SK-N-SH (cell line): ENCODE measurements at regions not wholly inside any gene's neighbourhood (a gene's known extent, or its start where the extent isn't known, plus 50 kb on each side); places are given as distances from the start of the nearest gene placed in this dataset.

Source experiments
- CTCF ChIA-PET: fragments of 300-600, 350-600 bp; formaldehyde crosslinking; extraction: SDS; loops from one replicate; lab custom pipeline; 2021; lab: Yijun Ruan, JAX
- POLR2A ChIA-PET: fragments of 350-600 bp; sonication (Branson Sonifier 250); formaldehyde crosslinking; extraction: SDS; loops from one replicate; lab custom pipeline; 2020; ENCODE audit warnings: antibody characterized with exemption, inconsistent platforms; lab: Yijun Ruan, JAX
- DNase-seq: peaks from one replicate; pipeline ENCODE4 v3.0.0; 2012
- H2AFZ ChIP-seq: fragments of 200-600 bp; sonication (generic); 2 replicates; pipeline ENCODE4 v1.8.1; 2016; ENCODE audit warnings: antibody characterized with exemption, mild to moderate bottlenecking, low read depth
- H3F3A ChIP-seq: fragments of 200-600 bp; sonication (generic); replicated peaks from 2 replicates; pipeline ENCODE3; 2016; ENCODE audit warnings: antibody characterized with exemption, mild to moderate bottlenecking; ENCODE audit not compliant: insufficient read depth
- H3K27ac ChIP-seq, 2 experiments: fragments of 200-500 bp in 1 of 2; fragments of 200-600 bp in 1 of 2; sonication (Bioruptor generic) in 1 of 2; sonication (generic), shearing (Covaris generic) in 1 of 2; 2 replicates each; pipeline versions ENCODE4 v1.5.1 to v1.6.1; 2014 to 2016; ENCODE audit warnings: low read depth in 2 of 2, inconsistent platforms in 1 of 2, low read length in 1 of 2, mild to moderate bottlenecking in 1 of 2, mixed read lengths in 1 of 2
- H3K27me3 ChIP-seq: fragments of 200-600 bp; sonication (generic), shearing (Covaris generic); 2 replicates; pipeline ENCODE4 v1.6.1; 2016; ENCODE audit warnings: mixed run types; ENCODE audit not compliant: insufficient read depth
- H3K36me3 ChIP-seq, 2 experiments: fragments of 200-500 bp in 1 of 2; fragments of 200-600 bp in 1 of 2; sonication (Bioruptor generic) in 1 of 2; sonication (generic) in 1 of 2; replicated peaks in 1 of 2; 2 replicates each; pipeline versions ENCODE3 to v1.5.1; 2014 to 2016; ENCODE audit warnings: low read length in 1 of 2, mild to moderate bottlenecking in 1 of 2; ENCODE audit not compliant: insufficient read depth in 2 of 2, control insufficient read depth in 1 of 2
- H3K4me1 ChIP-seq, 2 experiments: fragments of 200-500 bp in 1 of 2; fragments of 200-600 bp in 1 of 2; sonication (Bioruptor generic) in 1 of 2; sonication (generic), shearing (Covaris generic) in 1 of 2; 2 replicates each; pipeline versions ENCODE4 v1.5.1 to v1.6.1; 2014 to 2016; ENCODE audit warnings: low read depth in 1 of 2, low read length in 1 of 2, mixed run types in 1 of 2; ENCODE audit not compliant: insufficient read depth in 2 of 2, control insufficient read depth in 1 of 2
- H3K4me2 ChIP-seq: fragments of 200-600 bp; sonication (generic), shearing (Covaris generic); 2 replicates; pipeline ENCODE4 v1.6.1; 2017; ENCODE audit warnings: mixed run types
- H3K4me3 ChIP-seq, 2 experiments: fragments of 200-500 bp in 1 of 2; fragments of 200-600 bp in 1 of 2; sonication (Bioruptor generic) in 1 of 2; sonication (generic), shearing (Covaris generic) in 1 of 2; 2 replicates each; pipeline versions ENCODE4 v1.5.1 to v1.8.1; 2014 to 2016; ENCODE audit warnings: low read depth in 2 of 2, inconsistent platforms in 1 of 2, low read length in 1 of 2, mild to moderate bottlenecking in 1 of 2, mixed read lengths in 1 of 2, moderate library complexity in 1 of 2
- H3K79me2 ChIP-seq: fragments of 200-600 bp; sonication (generic); 2 replicates; pipeline ENCODE4 v1.8.1; 2017; ENCODE audit warnings: mild to moderate bottlenecking; ENCODE audit not compliant: insufficient read depth
- H3K9ac ChIP-seq: fragments of 200-600 bp; sonication (generic); 2 replicates; pipeline ENCODE4 v1.6.1; 2017; ENCODE audit warnings: mixed run types
- H3K9me2 ChIP-seq: fragments of 200-600 bp; sonication (generic); 2 replicates; pipeline ENCODE4 v1.6.1; 2017; ENCODE audit warnings: mixed run types
- H3K9me3 ChIP-seq: fragments of 200-600 bp; sonication (generic); 2 replicates; pipeline ENCODE4 v1.6.1; 2017; ENCODE audit warnings: mixed run types, mild to moderate bottlenecking, moderate library complexity
- H4K20me1 ChIP-seq: fragments of 200-600 bp; sonication (generic); 2 replicates; pipeline ENCODE4 v1.6.1; 2017; ENCODE audit warnings: mild to moderate bottlenecking, mixed run types; ENCODE audit not compliant: insufficient read depth
- EP300 ChIP-seq, 2 experiments: IDR thresholded peaks; 2 replicates each; pipeline versions ENCODE4 v1.4.0 to v1.6.1; 2012; ENCODE audit warnings: borderline replicate concordance in 1 of 2, low read depth in 1 of 2, low read length in 1 of 2
- FOSL2 ChIP-seq: IDR thresholded peaks from 2 replicates; pipeline ENCODE4 v1.4.0; 2012; ENCODE audit warnings: low read depth, mild to moderate bottlenecking, moderate library complexity, borderline replicate concordance
- FOXJ3 ChIP-seq: sonication (generic); formaldehyde crosslinking; IDR thresholded peaks from 2 replicates; pipeline ENCODE4 v1.5.1; 2020; ENCODE audit warnings: mild to moderate bottlenecking, missing genetic modification reagents
- FOXM1 ChIP-seq: IDR thresholded peaks from 2 replicates; pipeline ENCODE4 v1.4.0; 2012; ENCODE audit warnings: low read depth, mild to moderate bottlenecking
- MEF2A ChIP-seq: IDR thresholded peaks from 2 replicates; pipeline ENCODE4 v1.4.0; 2012; ENCODE audit warnings: low read depth, borderline replicate concordance
- NFIC ChIP-seq: IDR thresholded peaks from 2 replicates; pipeline ENCODE4 v1.4.0; 2012; ENCODE audit warnings: borderline replicate concordance
- POLR2AphosphoS5 ChIP-seq: IDR thresholded peaks from 2 replicates; pipeline ENCODE4 v1.6.1; 2012; ENCODE audit warnings: low read depth, low read length
- RCOR1 ChIP-seq: fragments of 150-350 bp; IDR thresholded peaks from 2 replicates; pipeline ENCODE4 v1.6.1; 2017; ENCODE audit warnings: antibody characterized with exemption, low read length
- SIN3A ChIP-seq: IDR thresholded peaks from 2 replicates; pipeline ENCODE4 v1.6.1; 2012; ENCODE audit warnings: low read depth, mild to moderate bottlenecking, low read length, moderate library complexity, borderline replicate concordance
- SMC3 ChIP-seq: IDR thresholded peaks from 2 replicates; pipeline ENCODE4 v1.6.1; 2012; ENCODE audit warnings: low read depth, low read length, improper control_type of control experiment
- TCF12 ChIP-seq: IDR thresholded peaks from 2 replicates; pipeline ENCODE4 v1.4.0; 2012
- USF1 ChIP-seq: IDR thresholded peaks from 2 replicates; pipeline ENCODE4 v1.4.0; 2012; ENCODE audit warnings: low read depth, borderline replicate concordance
- YY1 ChIP-seq: IDR thresholded peaks from 2 replicates; pipeline ENCODE4 v1.4.0; 2012; ENCODE audit warnings: low read depth, mild to moderate bottlenecking
- WGBS: methylation state at CpG from one replicate; pipeline ENCODE4 v1.1.6; 2017; ENCODE audit warnings: low lambda C conversion rate; 5-methylcytosine and 5-hydroxymethylcytosine counted together
- TF ChIP-seq, protein P1 (sequence below): fragments of 200-600 bp; sonication (generic); IDR thresholded peaks from 2 replicates; pipeline ENCODE4 v1.6.1; 2017; ENCODE audit warnings: antibody characterized with exemption, mild to moderate bottlenecking, moderate library complexity

- TF ChIP-seq, protein P1, sequence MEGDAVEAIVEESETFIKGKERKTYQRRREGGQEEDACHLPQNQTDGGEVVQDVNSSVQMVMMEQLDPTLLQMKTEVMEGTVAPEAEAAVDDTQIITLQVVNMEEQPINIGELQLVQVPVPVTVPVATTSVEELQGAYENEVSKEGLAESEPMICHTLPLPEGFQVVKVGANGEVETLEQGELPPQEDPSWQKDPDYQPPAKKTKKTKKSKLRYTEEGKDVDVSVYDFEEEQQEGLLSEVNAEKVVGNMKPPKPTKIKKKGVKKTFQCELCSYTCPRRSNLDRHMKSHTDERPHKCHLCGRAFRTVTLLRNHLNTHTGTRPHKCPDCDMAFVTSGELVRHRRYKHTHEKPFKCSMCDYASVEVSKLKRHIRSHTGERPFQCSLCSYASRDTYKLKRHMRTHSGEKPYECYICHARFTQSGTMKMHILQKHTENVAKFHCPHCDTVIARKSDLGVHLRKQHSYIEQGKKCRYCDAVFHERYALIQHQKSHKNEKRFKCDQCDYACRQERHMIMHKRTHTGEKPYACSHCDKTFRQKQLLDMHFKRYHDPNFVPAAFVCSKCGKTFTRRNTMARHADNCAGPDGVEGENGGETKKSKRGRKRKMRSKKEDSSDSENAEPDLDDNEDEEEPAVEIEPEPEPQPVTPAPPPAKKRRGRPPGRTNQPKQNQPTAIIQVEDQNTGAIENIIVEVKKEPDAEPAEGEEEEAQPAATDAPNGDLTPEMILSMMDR, result no peak
- TF ChIP-seq POLR2AphosphoS5 (no peak), YY1 (no peak)
Measured at GRCh38 chr10:10627414-10627813, 390.3 kb upstream of the CELF2 start (continued).

DNA sequence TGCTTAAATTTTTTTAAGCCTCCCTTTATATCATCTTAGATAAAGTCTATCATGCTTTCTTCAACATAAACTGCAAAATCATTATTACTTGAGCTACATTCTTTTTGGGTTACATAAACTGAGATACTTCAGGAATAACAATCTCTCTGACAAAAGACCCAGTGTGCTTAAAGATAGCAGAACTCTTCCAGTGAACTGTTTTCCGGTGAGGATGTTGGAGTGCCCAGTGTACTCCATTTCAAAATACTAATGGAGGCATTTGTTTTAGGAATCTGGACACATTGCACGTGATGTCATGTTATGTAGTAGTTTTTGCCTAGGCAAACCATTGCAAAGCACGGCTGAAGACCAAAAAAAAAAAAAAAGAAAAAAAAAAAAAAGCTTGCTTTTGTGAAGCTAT, 388.2 kb upstream of the CELF2 start:
- H2AFZ ChIP-seq, result no peak overlapping the region
- no peaks in the 10 kb centered on the region for H3K9me2 ChIP-seq
- no peaks in the 10 kb centered on the region for H3K4me1 ChIP-seq
- H3K36me3 ChIP-seq, result no peaks in the 10 kb centered on the region
- TF ChIP-seq SIN3A, result no peak
- TF ChIP-seq YY1, result no peak
- no peak for TF ChIP-seq FOXJ3 (CRISPR knock-in tag)
- no peak overlapping the region for H3K4me3 ChIP-seq
- no peak overlapping the region for H3K4me2 ChIP-seq
- POLR2A ChIA-PET, result no interaction called here
- no peaks in the 10 kb centered on the region for H3K27me3 ChIP-seq
- H3K9ac ChIP-seq, result no peak overlapping the region
- H4K20me1 ChIP-seq, result no peaks in the 10 kb centered on the region
- DNase-seq, result no peak
- no peaks in the 10 kb centered on the region for H3F3A ChIP-seq
- CTCF ChIA-PET, result no interaction called here
- H3K27ac ChIP-seq, result no peak overlapping the region
- WGBS, result 16% methylated on average over 3 of the region's 3 CpGs
- no peaks in the 10 kb centered on the region for H3K79me2 ChIP-seq
- peaks cover 3% of the 10 kb centered on the region; the same call in 1 of the 2 replicates for H3K9me3 ChIP-seq

DNA sequence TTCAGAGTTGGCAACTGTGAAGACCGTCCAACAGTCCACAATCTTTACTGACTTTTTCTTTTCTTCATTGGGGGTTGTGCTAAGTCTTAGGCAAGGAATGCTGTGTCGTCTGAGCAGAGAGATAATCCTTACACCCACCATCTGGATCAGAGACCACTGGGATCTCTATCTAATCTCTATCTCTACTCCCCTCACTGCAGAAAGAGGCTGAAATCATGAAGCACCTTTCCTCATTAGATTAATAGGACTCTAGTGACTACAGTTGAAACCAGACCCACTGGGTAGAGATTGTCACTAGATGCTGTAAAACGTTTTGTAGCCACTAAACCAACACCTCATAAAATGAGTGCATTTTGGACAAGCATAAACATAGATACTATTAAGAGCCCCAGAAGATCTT, 387.4 kb upstream of the CELF2 start:
- no peak overlapping the region for H2AFZ ChIP-seq
- H3K9me3 ChIP-seq, result peaks cover 3% of the 10 kb centered on the region; the same call in 1 of the 2 replicates
- no peak overlapping the region for H3K27ac ChIP-seq
- no peak overlapping the region for H3K4me3 ChIP-seq
- WGBS, result 13% methylated on average over 3 of the region's 3 CpGs
- H3F3A ChIP-seq, result no peaks in the 10 kb centered on the region
- no peak overlapping the region for H3K4me2 ChIP-seq
- CTCF ChIA-PET, result no interaction called here
- H3K9ac ChIP-seq, result no peak overlapping the region
- H3K27me3 ChIP-seq, result no peaks in the 10 kb centered on the region
- H3K4me1 ChIP-seq, result no peaks in the 10 kb centered on the region
- no peaks in the 10 kb centered on the region for H3K79me2 ChIP-seq
- DNase-seq, result no peak
- TF ChIP-seq TCF12 (no peak), MEF2A (no peak), FOSL2 (no peak), RCOR1 (no peak), EP300 (IDR thresholded peaks at IDR 0.05; ENCODE audit: borderline replicate concordance in 1 of 2, low read depth in 1 of 2, low read length in 1 of 2) (no peak), USF1 (no peak), YY1 (no peak), FOXM1 (no peak), SMC3 (no peak), NFIC (no peak)
- TF ChIP-seq, all 33 proteins: peak for 0
- POLR2A ChIA-PET, result no interaction called here
- H3K36me3 ChIP-seq, result no peaks in the 10 kb centered on the region
- no peaks in the 10 kb centered on the region for H3K9me2 ChIP-seq
- H4K20me1 ChIP-seq, result no peaks in the 10 kb centered on the region
